ENCODE measurements at regions not wholly inside any gene's neighbourhood (a gene's known extent, or its start where the extent isn't known, plus 50 kb on each side); places are given as distances from the start of the nearest gene placed in this dataset.

- Mint-ChIP-seq H3K4me1 (no peaks in the 10 kb centered on the region), H3K9me3 (peaks cover 0 to 6% (median 0%) of the 10 kb centered on the region in 7 donors), H3K27ac (no peak overlapping the region), H3K4me3 (no peak overlapping the region), H3K27me3 (ENCODE audit: low read depth in 3 of 3) (peaks cover 0 to 2% (median 0%) of the 10 kb centered on the region in 3 donors), H3K36me3 (no peaks in the 10 kb centered on the region)
- Histone ChIP-seq H3K27me3 (ENCODE audit: control insufficient read depth in 2 of 2, insufficient read depth in 2 of 2, low read length in 2 of 2) (no peaks in the 10 kb centered on the region), H3K36me3 (replicated peaks in 1 of 2; ENCODE audit: control insufficient read depth in 1 of 2, insufficient read depth in 2 of 2, low read length in 2 of 2) (no peaks in the 10 kb centered on the region), H3K27ac (ENCODE audit: low read depth in 1 of 2, low read length in 2 of 2) (no peak overlapping the region), H3K79me2 (ENCODE audit: insufficient read depth, low read length) (no peaks in the 10 kb centered on the region), H4K20me1 (ENCODE audit: insufficient read depth, low read length) (no peaks in the 10 kb centered on the region), H3K4me1 (ENCODE audit: control insufficient read depth in 1 of 2, insufficient read depth in 2 of 2, low read length in 2 of 2) (no peaks in the 10 kb centered on the region), H3K9me3 (replicated peaks in 1 of 2; ENCODE audit: control insufficient read depth in 1 of 2, insufficient read depth in 1 of 2, low read length in 2 of 2) (peaks cover under 1 to 4% of the 10 kb centered on the region in 2 donors), H3K9ac (ENCODE audit: insufficient read depth, low read length, poor library complexity, severe bottlenecking) (no peak overlapping the region), H2AFZ (ENCODE audit: insufficient read depth, low read depth, low read length, poor library complexity, severe bottlenecking) (no peak overlapping the region), H3K4me3 (replicated peaks in 1 of 3; ENCODE audit: low read depth in 2 of 3, low read length in 3 of 3) (no peak overlapping the region), H3K4me2 (replicated peaks; ENCODE audit: extremely low read depth, low read length, poor library complexity, severe bottlenecking) (no peak overlapping the region)
- WGBS (ENCODE audit: insufficient coverage): no CpG with 5 or more reads among the region's 1 CpG
- TF ChIP-seq CTCF (IDR thresholded peaks at IDR 0.05): no peak
- intact Hi-C loops (cut with micrococcal nuclease): no loop called here
- DNase-seq: no peak
These were observed 210.9 kb upstream of the TBX18 start for GRCh38 chr6:84975316-84975715.

- no peak overlapping the region for H3K4me3 Mint-ChIP-seq
- WGBS (ENCODE audit: insufficient coverage): no CpG with 5 or more reads among the region's 2 CpGs
- Histone ChIP-seq H3K9me3 (replicated peaks in 1 of 2; ENCODE audit: control insufficient read depth in 1 of 2, insufficient read depth in 1 of 2, low read length in 2 of 2) (peaks cover 4 to 8% of the 10 kb centered on the region in 2 donors), H3K36me3 (replicated peaks in 1 of 2; ENCODE audit: control insufficient read depth in 1 of 2, insufficient read depth in 2 of 2, low read length in 2 of 2) (no peaks in the 10 kb centered on the region), H3K4me2 (replicated peaks; ENCODE audit: extremely low read depth, low read length, poor library complexity, severe bottlenecking) (no peak overlapping the region), H3K4me3 (replicated peaks in 1 of 3; ENCODE audit: low read depth in 2 of 3, low read length in 3 of 3) (no peak overlapping the region), H3K79me2 (ENCODE audit: insufficient read depth, low read length) (no peaks in the 10 kb centered on the region), H2AFZ (ENCODE audit: insufficient read depth, low read depth, low read length, poor library complexity, severe bottlenecking) (no peak overlapping the region), H3K27me3 (ENCODE audit: control insufficient read depth in 2 of 2, insufficient read depth in 2 of 2, low read length in 2 of 2) (no peaks in the 10 kb centered on the region), H3K27ac (ENCODE audit: low read depth in 1 of 2, low read length in 2 of 2) (no peak overlapping the region), H3K4me1 (ENCODE audit: control insufficient read depth in 1 of 2, insufficient read depth in 2 of 2, low read length in 2 of 2) (no peaks in the 10 kb centered on the region), H4K20me1 (ENCODE audit: insufficient read depth, low read length) (no peaks in the 10 kb centered on the region), H3K9ac (ENCODE audit: insufficient read depth, low read length, poor library complexity, severe bottlenecking) (no peak overlapping the region)
- peaks cover 0 to 15% (median 5%) of the 10 kb centered on the region in 7 donors for H3K9me3 Mint-ChIP-seq
- TF ChIP-seq CTCF (IDR thresholded peaks at IDR 0.05): no peak
- no peaks in the 10 kb centered on the region for H3K36me3 Mint-ChIP-seq
- H3K4me1 Mint-ChIP-seq: no peaks in the 10 kb centered on the region
- peaks cover 0 to 2% (median 0%) of the 10 kb centered on the region in 3 donors for H3K27me3 Mint-ChIP-seq (ENCODE audit: low read depth in 3 of 3)
- intact Hi-C loops (cut with micrococcal nuclease): no loop called here
- H3K27ac Mint-ChIP-seq: no peak overlapping the region
- DNase-seq: no peak
These were observed 209.2 kb upstream of the TBX18 start for GRCh38 chr6:84973606-84974005.

All from CD14-positive monocyte (primary cell).